HEK293T (cell line): ENCODE measurements at regions not wholly inside any gene's neighbourhood (a gene's known extent, or its start where the extent isn't known, plus 50 kb on each side); places are given as distances from the start of the nearest gene placed in this dataset.

Source experiments
- BHLHE40 ChIP-seq: fragments of 450-650 bp; IDR thresholded peaks from 2 replicates; pipeline ENCODE4 v1.6.1; 2016; ENCODE audit warnings: mild to moderate bottlenecking, moderate library complexity, borderline replicate concordance
- ELF4 ChIP-seq: fragments of 450-650 bp; IDR thresholded peaks from 2 replicates; pipeline ENCODE4 v1.6.1; 2017; ENCODE audit warnings: antibody characterized with exemption
- FOXA1 ChIP-seq: fragments of 450-650 bp; IDR thresholded peaks from 2 replicates; pipeline ENCODE4 v1.6.1; 2016; ENCODE audit warnings: mild to moderate bottlenecking
- FOXK2 ChIP-seq: fragments of 450-650 bp; IDR thresholded peaks from 2 replicates; pipeline ENCODE4 v1.6.1; 2016; ENCODE audit warnings: mild to moderate bottlenecking
- FOXM1 ChIP-seq: fragments of 450-650 bp; IDR thresholded peaks from 2 replicates; pipeline ENCODE4 v1.6.1; 2017; ENCODE audit warnings: mild to moderate bottlenecking, borderline replicate concordance
- NFRKB ChIP-seq: fragments of 450-650 bp; IDR thresholded peaks from 2 replicates; pipeline ENCODE4 v1.6.1; 2016; ENCODE audit warnings: mild to moderate bottlenecking, moderate library complexity
- PKNOX1 ChIP-seq: fragments of 450-650 bp; IDR thresholded peaks from 2 replicates; pipeline ENCODE4 v1.6.1; 2016
- SP1 ChIP-seq: fragments of 450-650 bp; IDR thresholded peaks from 2 replicates; pipeline ENCODE4 v1.6.1; 2017

GRCh38 chr12:127008755-127009403, 1258.1 kb upstream of the TMEM132C start:
- TF ChIP-seq NFRKB (no peak), FOXK2 (no peak), FOXM1 (no peak), ELF4 (no peak), SP1 (no peak), BHLHE40 (no peak), FOXA1 (no peak), PKNOX1 (no peak)
